ENCODE measurements at regions not wholly inside any gene's neighbourhood (a gene's known extent, or its start where the extent isn't known, plus 50 kb on each side); places are given as distances from the start of the nearest gene placed in this dataset.
A peak's percentile ranks its signal among the peaks of the same experiment; 100 is the strongest.

DNA sequence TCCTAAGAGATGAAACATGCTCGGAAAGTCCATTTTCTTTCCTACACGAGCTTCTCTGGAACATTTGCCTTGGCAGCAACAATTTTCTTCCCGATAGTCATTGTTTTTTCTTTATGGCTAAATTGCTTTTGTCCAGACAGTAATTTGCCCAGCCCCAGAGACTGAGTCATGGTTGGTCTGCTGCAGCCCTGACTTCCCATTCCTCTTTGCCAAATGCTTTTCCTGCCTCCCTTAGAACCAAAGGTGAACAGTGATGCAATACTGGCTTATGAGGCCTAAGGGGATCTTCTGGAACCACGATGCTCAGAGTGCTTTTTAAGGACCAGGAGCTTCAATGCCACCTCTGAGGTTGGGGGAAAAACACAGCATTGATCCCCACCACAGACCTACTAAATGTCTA lies 1599.6 kb upstream of the TMEM132C start:
- no peak for DNase-seq

DNA sequence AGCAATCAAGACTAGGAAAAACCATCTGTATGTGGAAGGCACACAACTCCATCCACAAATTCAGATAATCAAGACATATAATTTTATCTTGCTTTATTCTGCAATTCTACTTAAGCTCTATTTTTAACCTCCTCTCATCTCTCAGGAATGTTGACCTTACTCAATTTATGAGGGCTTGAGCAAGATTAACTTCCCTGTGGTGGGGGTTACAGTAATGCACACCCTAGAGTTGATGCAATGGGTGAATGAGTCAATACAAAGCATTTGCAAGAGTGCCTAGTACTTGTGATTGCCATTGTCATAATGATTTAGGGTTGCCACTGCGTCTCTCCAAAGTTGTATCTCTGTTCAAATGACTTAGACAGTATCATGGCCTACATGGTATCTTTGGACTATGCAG lies 1598.4 kb upstream of the TMEM132C start:
- no peak for DNase-seq

DNA sequence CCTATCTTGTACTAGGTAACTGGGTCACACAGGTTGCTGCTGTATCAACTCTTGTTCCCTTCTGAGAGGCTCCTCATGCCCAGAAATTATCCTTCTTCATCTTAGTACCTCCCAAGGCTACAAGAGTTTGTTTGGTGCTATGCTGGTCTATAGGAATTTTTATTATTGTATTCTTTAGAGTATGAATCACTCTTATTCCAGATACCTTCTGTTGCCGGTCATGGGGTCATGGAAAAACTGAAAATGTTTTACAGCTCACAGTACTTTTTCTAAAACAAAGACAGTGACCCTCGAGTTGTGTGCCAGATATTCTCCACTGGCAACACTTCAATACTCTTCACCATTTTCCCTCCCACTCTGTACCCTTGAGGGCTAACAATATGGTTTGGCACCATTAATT lies 1598.0 kb upstream of the TMEM132C start:
- no peak for DNase-seq

DNA sequence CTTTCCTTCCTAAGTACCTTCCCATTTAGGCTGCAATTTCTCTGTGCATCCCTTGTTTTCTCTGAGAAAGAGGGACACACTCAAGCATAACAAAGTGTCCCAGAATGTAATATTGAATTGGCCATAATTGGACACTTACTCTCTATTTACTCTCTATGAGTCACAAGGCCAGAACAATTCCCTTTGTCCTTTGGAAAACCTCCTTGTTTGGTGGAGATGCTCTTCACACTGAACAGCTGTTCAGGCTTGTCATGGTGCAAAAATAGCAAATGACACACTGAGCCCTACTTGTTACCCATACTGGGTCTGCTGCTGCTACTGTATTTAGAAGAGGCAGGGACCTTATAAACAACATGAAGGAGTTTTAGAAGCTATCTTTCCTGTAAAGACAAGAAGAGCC lies 1590.5 kb upstream of the TMEM132C start:
- DNase-seq: no peak

DNA sequence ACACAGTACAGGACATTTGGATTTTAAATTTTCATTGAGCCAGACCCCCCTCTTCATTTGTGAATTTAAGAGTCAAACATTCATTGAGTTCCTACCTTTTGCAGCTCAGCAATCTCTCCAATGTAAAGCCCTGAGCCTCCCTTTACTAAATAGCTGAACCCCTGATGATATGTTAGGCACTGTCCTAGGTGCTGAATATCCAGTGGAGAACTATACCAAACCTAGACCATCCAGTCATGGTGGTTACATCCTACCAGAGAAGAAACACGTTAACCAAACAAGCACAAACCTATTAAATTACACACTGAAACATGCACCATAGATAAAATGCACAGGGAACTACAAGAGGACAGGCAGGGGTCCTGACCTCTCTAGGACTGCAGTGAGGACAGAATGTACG lies 1585.3 kb upstream of the TMEM132C start:
- no peak for DNase-seq

DNA sequence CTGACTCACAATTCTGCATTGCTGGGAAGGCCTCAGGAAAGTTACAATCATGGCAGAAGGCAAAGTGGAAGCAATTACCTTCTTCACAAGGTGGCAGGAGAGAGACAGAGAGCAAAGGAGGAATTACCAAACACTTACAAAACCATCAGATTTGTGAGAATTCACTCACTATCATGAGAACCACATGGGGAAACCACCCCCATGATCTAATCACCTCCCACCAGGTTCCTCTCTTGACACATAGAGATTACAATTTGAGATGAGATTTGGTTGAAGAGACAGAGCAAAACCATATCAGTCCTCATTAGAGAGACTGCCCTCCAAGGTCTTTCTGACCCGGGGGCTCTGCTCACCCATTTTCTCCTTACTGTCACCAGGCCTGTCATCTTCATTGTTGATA lies 1582.3 kb upstream of the TMEM132C start:
- DNase-seq: no peak

DNA sequence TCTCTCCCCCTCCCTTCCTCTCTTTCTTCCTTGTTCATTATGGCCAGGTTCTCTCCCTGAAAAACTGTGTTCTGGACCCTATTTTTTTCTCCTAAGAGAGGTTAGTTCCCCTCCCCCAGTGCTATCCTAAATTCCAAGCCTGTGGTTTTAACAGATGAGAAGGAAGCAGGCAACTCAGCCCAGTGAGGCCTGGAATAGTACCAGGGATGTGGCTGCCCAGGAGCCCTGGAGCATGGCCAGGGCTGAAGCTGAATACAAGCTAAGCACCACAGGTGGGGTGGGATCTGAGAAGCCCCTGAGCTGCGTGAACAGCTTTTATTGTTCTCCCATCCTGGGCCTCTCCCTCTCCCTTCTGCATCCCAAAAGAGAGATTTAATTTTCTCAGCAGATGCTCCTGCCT lies 1581.3 kb upstream of the TMEM132C start:
- no peak for DNase-seq

DNA sequence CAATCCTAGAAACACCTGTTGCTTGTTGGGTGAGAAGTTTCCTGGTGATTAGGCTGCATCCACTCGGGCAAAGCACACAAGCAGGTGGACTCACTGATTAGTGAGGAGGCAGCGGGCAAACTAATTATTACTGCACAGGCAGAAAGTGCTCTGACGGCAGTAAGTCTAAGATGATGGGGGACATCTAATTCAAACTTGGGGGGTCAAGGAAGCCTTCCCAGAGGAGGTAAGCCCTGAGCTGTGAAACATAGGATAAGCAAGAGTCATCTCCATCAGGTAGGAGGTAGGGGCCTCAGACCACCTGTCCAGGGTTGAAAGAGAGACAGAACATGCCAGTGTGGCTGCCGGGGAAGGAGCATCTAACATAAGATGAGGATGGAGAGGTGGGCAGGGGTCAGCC lies 1578.4 kb upstream of the TMEM132C start:
- no peak for DNase-seq

DNA sequence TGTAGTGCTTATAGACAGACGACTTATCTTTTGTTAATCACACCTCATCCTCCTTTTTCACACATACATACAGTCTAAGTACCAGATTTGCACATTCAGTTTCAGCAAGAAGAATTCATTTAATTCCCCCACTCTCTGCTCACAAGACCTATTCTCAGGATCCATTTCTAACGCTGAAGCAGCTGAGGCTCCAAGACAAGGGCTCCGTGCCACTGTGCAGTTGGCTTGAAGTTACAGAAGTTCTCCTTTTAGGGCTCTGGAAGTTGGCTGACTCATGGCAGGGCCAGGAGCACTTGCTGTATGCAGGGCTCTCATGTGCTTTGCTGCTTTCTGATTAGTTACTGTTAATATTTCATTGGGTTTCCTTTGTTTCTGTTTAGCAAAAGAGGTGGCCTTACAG lies 1566.9 kb upstream of the TMEM132C start:
- DNase-seq: no peak

DNA sequence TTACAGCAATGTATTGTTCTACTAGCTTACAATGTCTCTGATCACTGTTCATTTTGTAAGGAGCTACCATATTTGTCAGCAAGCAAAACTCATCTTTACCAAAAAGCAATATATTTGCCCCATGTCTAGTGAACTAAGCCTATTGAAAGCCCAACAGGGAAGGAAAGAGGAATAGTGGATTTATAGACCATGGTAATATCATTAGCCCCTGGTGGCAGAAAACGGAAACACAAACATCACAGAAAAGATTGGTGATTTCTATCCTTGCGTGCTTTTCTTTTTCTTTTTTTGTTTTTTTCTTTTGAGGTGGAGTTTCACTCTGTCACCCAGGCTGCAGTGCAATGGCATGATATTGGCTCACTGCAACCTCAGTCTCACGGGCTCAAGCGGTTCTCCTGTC lies 1562.4 kb upstream of the TMEM132C start:
- no peak for DNase-seq

DNA sequence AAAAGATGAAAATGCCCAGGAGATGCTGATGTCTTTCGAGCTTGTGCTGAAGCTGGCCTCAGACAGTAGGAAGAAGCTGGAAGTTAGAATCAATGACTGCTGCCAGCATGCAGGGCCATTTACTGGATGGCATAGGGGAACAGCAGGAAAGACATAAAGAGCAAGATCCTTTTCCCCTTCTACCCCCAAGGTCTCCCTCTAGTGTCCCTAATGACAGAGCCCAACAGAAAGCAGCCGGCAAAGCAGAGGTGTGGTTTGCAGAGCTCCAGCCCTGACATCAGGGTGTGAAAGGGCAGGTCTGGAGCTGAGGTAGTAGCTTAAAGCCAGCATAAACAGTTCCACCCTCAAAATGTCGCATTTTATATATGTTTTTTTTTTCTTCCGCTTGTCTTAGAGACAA lies 1560.7 kb upstream of the TMEM132C start:
- DNase-seq: no peak

DNA sequence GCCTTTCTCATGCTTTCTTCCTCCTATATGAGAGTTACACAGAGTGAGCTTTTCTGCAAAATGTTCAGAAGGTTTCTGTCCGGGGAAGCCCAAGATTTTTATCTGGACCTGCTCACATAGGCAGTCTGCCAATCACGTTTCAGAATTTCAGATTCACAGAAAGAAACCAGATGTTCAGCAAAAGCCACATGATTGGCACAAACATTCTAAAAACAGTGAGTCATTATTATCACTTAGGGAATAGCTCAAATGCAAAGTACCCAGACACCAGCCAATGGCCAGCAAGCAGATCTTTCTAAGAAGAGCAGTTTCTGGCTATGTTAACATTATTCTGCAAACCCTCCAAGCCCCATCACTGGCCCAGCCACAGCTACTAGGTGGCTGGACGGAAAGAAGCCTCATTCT lies 1558.5 kb upstream of the TMEM132C start:
- no peak for DNase-seq

DNA sequence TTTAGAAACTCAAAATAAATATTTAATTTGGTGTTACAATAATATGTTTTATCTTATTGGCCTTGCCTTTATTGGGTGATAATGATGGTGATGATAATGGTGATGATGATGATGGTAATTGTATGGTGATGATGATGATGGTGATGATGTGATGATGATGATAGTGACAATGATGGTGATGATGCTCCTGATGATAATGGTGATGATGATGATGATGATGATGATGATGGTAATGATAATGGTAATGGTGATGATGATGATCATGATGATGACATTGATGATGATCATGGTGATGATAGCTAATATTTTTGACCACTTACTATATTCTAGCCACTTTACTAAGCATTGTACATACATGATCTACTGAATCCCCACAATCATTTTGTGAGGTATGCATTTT lies 1548.6 kb upstream of the TMEM132C start:
- DNase-seq: no peak

DNA sequence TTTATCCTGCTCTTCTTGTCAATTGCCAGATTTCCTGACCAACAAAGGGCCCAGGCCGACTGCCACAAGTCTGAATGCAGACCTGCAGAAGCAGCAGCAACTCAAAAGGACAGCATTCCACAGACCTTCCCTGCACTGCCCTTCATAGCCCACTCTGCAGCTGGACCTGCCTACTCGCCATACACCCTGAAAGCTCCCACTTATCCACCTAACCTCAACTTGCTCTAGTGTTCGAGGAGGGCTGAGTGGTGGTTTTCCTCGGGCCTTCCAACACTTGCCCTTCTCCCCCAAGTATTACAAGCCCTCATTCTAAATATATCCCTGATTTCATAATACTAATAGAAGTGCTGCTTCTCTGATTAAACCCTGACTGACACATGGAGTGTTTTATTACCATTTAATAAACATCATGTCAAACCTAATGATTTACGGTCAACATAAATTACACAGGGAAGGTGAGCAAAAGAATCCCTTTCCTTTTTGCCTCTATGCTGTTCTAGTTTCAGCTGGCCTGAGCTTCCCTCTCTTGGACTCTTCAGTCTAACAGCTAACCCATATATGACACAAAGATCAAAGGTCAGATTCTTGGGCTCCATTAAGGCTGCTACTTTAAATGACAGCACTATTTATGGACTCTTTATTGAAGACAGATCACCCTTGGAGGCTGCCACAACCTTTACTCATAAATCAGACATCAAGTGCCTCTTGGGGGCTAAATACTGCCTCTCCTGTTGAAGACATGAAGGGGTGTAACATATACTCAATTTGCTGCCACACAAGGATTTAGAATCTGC lies 1546.9 kb upstream of the TMEM132C start:
- DNase-seq: no peak

DNA sequence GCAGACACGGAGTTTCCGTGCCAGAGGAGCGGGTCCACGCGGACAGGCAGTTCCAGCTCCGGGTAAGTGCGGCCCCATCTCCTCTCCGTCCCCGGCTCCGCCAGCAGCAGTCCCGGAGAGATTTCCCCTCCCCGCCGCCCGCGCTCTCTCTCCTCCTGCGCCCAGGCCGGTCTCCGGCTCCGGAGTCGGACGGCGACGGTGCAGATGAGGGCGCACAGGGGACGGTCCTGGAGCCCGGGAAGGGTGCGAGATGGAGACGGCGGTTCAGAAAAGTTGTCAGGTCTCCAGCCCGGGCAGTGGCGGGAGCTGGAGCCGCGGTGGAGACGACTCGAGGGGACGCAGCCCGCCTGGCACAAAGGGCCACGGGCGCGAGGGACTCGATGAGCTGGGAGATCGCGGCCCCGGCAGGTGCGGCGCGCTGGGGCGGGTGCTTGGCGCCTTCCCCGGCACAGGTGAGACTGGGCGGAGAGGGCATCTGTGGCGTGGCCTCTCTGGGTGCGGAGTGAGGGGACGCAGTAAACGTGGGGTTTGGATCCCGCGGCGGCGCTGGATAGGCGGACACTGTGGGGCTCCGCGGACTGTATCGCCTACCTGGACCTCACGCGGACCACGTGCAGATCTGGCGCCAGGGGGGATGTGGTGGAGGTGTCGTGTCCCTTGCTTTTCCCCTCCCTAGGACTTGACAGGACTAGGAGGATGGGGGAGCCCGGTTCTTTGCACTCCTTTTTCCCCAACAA lies 1540.3 kb upstream of the TMEM132C start:
- no peak for DNase-seq

DNA sequence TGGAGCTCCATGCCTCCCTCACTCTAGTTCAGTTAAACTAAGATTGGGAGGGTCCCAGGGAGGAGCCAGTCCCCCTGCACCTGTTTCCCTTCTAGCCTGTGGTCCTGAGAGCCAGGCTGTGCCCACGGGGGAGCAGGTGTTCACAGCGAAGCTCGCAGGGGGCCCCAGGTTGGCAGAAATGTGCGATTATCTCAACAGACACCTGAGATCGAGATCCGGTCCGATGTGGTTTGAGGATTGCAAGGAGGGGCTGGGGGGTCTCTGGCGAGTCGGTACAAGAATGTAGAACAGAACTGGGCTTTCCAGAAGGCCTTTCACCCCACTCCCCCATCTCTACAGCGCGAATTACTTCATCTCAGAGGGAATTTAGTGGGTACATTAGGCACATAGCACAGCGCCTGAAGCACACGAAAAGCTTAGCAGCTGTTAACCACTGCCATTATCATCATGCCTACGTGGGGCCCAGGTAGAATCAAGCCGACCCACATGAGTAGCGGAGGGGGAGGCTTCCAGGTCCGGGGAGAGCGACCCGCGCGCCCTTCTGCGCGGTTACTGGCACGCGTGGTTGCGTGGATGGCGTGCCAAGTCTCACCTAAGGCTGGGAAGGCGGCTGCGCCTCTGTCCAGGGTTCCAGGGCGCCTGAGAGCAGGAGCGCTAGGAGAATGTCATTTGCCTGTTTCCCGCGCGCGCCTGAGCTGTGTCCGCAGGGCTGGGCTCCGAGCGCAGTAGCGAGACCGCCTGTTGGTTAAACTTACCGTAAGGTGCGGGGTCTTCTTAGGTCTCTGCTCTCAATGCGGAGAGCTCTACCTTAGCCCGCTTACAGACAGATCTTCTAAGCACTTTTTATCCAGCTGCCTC lies 1539.5 kb upstream of the TMEM132C start:
- no peak for DNase-seq

DNA sequence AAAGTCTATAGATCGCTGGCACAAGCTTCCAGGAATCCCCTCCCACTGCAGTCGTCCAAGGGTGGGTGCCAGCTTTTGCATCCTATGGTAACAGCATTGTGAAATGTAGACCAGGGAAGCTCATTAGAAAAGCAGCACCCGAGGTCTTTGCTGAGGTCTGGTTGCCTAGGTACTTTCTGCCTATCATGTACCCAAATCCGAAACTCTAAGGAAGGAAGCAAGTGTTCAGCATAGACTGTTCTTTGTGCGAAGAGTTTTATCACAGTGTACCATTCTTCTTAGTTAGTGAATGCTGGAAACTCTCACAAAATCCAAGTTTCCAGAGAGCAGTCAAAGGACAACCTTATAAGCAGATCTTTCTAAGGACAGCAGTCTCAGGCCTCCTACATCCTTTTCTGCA lies 1532.7 kb upstream of the TMEM132C start:
- DNase-seq: no peak

DNA sequence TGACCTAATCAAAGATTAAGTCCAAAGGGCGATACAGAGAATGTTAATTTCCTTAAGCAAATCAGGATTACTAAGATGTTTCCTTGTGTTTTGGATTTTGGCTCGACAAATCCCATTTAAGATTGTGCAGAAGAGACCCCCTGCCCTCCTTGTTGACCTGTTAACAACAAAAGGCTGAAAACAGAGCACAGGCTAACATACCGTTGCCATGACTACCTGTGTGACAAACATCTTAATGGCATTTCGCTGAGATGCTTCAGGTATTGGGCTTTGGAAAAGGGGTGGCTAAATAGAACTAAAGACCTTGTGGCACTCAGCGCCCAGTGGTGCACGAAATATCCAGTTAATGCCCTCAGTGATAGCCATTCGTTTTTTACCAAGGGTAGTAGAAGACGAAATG lies 1532.3 kb upstream of the TMEM132C start:
- no peak for DNase-seq

DNA sequence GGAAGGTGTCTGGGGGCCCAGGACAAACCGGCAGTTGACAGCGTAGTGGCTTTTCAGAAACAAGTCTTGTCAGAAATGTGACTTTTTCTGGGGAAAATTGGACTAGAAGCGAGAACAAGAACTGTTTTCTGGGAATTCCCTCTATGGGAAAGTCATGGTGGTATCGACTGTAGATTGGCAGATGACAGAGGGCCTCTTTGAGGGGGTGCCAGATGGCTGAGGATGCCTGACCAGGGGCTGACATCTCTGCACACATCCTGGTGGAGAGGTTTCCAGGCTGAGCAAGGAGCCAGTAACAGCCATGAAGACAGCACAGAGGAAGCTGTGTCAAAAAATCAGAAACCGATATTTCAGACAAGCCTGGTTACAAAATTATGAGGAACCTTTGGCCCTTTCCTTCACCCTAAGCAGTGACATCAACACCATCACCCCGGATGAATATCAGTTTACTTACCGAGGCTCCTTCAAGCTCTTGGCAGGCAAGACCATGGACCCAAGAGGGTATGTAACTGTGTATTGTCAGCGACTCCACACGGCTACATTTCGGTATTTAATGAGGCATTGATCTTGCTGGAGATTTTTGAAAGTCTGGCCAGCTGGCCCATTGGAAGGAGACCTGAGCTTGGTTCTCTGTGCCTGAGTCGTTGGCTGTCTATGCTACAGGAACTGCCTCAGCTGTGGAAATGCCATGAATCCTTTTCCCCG lies 1525.3 kb upstream of the TMEM132C start:
- DNase-seq: no peak

DNA sequence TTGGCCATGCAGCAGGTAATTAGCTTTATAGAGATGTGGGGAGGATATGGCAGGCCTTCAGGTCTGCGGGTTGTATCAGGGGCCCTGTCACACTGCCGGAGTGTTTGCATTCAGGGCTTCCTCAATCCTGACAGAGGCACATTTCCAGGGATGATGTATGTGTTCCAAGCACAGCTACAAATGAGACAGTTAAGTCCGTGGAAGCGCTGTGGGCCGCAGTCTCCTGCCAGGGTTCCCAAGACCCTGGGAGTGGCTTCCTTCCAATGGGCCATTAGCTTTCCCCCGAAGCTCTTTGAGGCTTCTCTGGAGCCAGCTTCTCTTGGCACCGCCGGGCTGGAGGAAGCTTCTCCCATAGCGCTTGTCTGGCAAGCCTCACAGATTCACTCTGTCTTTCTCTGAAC lies 1524.7 kb upstream of the TMEM132C start:
- no peak for DNase-seq

DNA sequence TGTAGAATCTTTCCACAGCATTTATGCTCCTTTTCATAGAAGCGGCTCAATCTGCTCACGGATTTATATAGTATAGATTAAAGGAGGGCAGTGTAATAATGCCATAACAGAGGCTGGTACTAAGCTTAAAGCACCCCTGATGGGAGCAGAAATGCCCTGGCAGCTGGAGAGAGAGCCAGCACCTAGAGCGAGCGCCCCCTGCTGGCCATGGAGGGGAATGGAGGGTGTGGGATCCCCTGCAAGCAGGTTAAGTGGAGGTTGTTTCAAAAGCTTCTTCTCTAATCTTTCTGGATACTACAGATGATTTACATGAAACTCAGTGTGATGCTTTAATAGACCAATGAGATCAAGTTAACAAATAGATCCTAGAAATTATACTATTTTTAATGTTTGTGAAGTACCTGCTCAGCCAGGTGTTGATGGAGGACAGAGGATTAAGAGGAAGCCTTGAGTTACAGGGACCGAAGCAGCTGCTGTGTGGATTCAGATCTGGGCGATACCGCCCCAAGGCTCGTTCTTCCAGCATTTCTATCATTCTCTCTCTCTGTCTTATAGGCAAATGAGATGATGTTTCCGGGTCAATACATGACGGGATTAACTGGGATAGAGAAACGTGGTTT lies 1519.3 kb upstream of the TMEM132C start:
- DNase-seq: peak; percentile 27 to 64

DNA sequence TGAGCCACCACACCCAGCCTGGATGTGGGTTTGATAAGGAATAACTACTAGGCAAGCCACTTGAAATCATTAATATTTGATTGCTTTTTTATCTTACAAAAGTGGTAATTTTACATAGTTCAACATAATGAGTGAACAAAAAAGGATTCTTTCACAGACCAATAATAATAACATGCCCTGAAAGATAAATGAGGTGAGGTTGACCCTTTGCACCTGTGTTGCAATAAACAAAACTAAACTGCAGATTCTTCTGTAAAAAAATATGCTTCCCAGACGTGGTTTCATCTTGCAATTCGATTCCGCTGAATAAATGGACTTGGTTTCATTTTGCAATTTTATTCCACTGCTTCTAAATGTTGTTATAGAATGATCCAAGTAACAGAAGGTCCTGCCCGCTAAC lies 1514.9 kb upstream of the TMEM132C start:
- no peak for DNase-seq

DNA sequence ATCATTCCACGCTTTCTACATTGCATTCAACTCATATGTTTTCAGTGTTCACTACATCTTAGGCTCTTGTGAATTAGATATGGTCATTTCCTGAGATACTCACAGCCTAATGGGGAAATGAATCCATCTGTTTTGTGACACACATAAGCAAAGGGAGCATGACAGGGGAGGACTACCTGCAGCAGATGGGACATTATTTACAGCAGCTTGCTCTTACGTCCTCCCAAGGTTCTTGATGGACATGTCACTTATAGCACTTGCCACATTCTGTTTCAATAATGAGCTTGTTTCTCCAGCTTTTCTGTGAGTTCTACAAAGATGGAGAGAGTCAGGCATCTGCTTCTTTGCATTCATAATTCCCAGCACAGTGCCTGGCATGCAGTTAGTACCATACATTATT lies 1509.6 kb upstream of the TMEM132C start:
- no peak for DNase-seq
